GM19025 (cell line): ENCODE measurements at regions not wholly inside any gene's neighbourhood (a gene's known extent, or its start where the extent isn't known, plus 50 kb on each side); places are given as distances from the start of the nearest gene placed in this dataset.
A peak's percentile ranks its signal among the peaks of the same experiment; 100 is the strongest.
"Not testable (repeated sequence)": the region's sequence is repeated elsewhere in the genome, so short reads cannot be mapped to it uniquely, and the experiment has no call there.

Experiments
- ATAC-seq: cut with Tn5 transposase; IDR thresholded peaks from one replicate; pipeline ENCODE4 v1.9.1; 2021; ENCODE audit warnings: mild to moderate bottlenecking, low read depth, moderate library complexity; ENCODE audit not compliant: unreplicated experiment

DNA sequence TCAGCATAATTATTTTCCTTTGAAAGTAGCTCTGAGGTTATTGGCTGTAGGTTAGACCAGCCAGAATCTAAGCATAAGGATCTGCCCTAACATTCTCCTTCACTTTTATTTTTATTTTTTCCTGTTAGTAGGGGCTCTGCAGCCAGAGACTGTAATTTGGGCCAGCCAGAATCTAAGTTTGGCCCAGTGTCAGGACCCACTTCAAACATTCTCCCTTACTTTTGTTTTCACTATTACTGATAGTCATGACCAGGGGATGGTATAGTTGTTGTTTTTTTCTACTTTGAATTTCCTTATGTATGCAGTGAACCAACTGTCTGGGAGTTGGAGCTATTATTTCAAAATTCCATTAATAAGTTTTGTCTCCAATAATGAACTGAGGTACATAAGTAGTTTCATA, 121.0 kb upstream of the MBNL1 start:
- ATAC-seq: no peak

DNA sequence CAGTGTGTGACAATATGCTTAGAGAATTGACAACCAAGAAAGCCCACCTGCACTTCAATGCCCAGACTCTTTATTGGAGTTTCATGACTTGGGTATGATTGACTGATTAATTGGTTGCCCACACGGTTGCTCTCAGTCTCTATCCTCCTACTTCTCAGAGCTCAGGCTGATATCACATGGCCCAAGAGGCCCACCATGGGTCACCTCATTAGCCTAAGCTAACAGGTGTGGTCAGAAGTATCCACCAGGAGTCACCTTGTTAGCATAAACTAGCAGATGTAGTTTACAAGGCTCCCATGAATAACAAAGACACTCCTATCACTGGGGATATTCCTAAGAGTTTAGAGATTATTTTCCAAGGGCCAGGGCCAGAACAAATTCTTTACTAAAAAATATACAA, 120.2 kb upstream of the MBNL1 start:
- ATAC-seq: no peak

DNA sequence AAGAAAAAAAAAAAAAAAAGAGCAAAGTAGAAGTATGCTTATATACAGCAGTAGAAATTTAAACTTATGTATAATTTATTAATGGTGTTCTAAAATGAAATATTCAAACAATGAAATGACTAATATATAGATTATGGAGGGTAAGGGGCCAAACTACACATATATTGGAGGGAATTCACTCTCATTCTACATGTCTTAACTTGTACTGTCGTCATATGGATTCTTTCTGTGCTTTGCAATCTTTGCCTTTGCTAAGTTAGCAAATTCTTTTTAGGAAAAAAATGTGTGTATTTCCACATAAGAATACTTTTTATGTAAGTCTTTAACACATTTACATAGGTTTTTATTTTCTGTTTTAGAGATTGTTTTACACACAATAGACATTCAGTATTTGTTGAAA, 118.9 kb upstream of the MBNL1 start:
- no peak for ATAC-seq

DNA sequence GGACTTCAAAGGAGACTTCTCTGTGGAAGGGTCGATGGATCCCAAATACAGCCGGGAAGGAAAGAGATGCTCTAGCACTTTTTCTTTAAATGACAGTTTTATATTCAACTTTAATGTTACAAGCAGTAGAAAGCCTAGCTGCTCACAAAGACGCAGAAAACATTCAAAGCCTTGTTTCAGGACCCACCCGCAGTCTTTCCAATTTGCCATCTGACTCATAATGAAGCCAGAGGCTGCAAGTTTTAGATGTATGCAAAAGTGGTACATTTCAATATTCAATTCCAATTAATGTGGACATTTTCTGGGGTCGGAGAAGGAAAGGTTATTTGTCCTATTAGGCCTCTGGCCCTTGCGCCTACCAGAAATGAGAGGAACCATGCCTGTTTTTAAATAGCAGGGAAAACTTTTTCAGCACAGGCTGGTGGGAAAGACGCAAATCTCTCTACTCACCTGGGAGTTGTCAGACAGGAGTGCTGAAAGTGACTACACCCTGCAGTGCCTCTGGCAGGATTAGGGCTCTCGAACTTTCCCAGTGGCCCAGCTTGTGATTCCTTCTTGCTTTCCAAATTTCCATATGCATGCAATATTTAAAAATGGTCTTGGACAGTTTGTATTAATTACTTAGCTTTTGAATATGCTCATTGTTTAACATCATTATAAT, 117.4 kb upstream of the MBNL1 start:
- no peak for ATAC-seq

DNA sequence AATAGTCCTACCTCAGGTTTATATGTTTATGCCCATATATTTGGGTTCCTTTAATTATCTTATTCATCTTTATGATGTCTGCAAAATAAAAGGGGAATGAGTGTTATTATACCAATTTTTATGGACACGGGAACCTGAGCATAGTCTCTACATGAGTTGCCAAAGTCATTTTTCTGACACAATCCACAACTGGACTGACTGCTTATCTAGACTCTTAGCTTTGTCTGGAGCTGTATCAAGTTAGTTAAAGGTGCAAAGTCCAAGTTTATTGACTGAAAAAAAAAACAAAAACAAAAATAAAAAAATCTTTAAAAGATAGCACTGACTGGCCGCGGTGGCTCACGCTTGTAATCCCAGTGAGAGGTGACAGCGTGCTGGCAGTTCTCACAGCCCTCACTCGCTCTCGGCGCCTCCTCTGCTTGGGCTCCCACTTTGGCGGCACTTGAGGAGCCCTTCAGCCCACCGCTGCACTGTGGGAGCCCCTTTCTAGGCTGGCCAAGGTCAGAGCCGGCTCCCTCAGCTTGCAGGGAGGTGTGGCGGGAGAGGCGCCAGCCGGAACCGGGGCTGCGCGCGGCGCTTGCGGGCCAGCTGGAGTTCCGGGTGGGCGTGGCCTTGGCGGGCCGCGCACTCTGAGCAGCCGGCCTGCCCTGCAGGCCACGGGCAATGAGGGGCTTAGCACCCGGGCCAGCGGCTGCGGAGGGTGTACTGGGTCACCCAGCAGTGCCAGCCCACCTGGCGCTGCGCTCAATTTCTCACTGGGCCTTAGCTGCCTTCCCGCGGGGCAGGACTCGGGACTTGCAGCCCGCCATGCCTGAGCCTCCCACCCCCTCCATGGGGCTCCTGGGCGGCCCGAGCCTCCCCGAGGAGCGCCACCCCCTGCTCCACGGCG, 116.6 kb upstream of the MBNL1 start:
- not testable (repeated sequence) for ATAC-seq

DNA sequence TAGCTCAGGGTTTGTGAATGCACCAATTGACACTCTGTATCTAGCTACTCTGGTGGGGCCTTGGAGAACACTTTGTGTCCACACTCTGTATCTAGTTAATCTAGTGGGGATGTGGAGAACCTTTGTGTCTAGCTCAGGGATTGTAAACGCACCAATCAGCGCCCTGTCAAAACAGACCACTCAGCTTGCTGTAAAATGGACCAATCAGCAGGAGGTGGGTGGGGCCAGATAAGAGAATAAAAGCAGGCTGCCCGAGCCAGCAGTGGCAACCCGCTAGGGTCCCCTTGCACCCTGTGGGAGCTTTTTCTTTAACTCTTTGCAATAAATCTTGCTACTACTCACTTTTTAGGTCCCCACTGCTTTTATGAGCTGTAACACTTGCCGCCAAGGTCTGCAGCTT, 115.6 kb upstream of the MBNL1 start:
- not testable (repeated sequence) for ATAC-seq

DNA sequence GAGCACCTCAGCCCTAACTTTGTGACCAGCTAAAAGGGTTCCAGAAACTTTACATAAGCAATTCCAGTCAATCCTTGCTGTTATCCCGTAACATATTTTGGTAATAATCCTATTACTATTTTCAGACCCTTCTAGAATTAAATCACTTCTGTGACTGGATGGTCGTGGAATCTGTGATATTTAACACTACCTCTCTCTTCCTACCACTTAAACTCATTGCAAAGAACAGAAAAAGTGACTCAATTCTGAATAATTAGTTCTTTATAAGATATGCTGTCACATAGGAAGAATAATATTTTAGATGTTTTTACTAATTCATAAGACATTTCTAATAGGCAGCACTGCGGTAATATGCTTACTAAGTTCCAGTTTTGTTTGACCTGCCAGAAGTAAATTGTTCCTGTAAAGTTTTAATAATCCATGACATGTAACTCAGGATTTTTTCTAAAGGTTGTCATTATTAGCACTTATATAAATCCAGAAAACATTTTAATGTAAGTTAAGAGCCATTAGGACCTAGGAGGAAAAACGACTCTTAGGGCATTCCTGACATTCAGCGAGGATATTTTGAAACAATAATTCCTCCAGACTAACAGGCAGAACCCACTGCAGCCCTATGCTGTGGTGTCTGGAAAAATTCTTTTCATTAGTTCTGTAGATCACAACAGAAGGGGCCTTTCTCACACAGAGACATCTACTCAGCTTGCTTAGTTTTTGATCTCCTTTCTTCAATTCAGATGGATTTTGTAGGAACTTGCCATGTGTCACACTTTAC, 113.3 kb upstream of the MBNL1 start:
- no peak for ATAC-seq

DNA sequence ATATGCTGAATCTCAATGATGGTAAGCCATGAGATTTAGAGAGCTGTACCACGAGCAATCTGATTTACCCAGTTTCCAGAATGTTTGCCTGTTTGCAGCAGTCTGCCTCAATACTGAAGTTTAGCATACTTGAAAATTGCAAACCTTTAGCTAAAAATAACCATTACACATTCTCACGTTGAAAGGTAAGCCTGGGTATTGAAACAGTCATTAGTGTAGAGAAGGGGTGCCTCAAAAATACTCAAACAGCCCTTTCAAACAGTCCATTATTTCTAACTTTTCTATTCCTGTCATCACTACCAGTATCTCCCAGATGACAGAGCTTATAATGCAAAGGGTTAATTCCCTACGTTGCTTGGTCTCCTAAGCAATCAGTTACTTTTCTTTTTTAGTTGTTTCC, 111.8 kb upstream of the MBNL1 start:
- ATAC-seq: no peak

DNA sequence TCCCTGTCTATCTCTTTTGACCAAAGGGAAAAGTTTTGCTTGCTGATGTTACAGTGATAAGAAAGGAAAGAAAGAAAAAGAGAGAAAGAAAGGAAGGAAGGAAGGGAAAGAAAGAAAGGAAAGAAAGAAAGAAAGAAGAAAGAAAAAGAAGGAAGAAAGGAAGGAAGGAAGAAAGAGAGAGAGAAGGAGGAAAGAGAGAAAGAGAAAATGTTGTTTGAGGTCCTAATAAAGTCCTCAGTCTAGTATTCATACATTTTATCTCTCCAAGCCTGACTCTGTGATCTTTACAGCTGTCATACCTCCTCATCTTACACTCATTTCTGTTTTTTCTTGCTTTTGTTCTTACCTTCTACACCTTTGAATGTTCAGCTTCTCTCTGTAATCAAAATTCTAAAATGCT, 111.4 kb upstream of the MBNL1 start:
- ATAC-seq: no peak

DNA sequence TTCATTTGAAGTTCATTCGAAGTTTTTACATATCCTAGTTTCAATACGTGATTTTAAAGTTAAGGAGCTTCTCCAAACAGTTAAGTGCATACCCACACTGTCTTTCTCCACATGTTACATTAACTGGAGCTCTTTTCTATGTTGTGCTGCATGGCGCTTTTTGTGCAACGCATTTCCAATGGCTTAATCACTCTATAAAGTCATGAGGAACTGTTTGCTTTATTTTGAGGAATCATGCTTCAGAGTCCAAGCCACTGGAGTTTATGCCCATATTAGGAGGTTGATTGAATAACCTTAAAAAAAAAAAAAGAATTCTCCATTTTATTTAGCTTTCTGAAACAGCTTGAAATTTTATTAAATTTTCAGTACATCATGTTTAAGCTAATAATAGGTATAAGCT, 109.4 kb upstream of the MBNL1 start:
- ATAC-seq: no peak

DNA sequence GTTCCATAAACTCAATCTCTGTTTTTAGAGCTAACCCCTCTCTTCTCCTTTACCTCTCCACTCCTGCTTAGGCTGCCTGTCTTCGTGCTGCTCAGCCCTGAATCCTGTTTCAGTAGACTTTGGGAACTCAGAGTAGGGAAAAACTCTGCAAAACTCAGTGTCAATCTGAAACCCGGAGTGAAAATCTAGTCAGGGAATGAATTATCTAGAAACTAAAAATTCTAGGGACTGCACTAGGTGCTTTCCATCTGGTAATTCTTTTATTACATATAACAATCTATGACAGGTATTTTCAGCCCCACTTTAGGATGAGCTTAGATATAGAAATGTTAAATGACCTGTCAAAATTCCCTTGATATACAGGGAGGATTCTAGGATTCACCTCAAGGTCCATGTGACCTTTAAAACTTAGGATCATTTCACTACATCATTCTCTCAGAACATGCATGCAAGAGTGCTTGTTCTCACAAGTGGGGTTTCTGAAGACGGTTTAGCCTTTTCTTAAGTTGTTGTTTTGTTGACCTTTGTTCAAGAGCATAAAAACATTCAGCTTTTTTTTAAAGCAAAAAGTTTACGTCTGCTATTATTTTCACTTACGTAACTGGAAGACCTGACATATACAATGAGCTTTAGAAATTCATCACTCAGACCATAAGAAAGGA, 108.2 kb upstream of the MBNL1 start:
- ATAC-seq: no peak

DNA sequence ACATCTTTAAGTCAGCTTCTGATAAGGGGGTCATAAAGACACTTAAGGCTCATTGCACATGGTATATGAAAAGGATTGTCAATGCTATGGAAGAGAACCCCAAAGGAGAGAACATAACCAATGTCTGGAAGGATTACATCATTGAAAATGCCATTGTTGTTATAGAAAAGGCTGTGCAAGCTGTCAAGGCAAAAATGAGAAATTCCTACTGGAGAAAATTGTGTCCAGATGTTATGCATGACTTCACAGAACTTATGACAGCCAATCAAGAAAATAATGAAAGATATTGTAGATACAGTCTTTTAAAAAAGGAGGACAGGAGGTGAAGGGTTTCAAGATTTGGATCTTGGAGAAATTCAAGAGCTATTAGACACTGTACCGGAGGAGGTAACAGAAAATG, 96.3 kb upstream of the MBNL1 start:
- ATAC-seq: no peak

DNA sequence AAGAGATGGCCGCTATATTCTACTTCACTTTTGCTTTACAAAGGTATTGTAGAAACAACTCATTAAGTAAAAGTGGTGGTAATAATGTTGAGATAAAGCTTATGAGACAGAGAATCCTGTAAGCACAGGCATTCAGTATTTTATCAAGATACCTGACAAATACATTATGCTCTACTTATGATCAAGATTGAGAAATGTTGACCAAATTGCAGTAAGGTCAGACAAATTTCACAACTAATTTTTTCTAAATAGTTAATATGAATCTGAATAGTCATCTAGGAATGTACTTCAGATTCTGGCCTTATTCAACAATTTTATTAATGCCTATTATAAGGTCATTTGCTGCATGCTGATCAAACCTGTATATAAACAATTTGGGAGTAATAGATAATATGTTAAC, 95.1 kb upstream of the MBNL1 start:
- ATAC-seq: no peak

DNA sequence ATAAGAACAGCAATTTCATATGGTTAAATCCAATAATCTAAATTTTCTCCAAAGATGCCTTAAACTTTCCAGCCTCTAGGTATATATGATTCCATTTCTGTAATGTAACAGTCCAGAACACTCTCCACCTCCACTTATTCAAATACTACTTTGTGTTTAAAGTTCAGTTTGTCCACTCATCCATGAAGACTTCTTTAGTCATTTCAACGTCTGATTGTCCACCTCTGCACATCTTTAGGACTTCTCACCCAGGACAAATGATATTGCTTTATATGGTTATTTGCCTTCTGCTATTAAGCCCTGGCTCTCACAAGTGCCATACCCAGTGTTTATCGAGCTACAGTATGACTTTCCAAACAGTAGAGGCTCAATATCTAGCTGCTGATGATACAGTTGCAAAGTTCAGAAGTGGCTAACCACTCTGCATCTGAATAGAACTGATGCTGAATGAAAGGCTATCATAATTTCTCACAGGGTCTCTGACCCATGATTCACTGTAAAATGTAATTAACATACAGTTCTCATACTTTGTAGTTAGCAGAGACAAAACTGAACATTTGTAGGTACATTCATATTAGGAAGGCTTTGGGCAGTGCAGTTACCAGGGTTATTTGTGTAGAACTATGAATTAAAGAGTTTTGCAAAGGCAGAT, 93.7 kb upstream of the MBNL1 start:
- ATAC-seq: no peak

DNA sequence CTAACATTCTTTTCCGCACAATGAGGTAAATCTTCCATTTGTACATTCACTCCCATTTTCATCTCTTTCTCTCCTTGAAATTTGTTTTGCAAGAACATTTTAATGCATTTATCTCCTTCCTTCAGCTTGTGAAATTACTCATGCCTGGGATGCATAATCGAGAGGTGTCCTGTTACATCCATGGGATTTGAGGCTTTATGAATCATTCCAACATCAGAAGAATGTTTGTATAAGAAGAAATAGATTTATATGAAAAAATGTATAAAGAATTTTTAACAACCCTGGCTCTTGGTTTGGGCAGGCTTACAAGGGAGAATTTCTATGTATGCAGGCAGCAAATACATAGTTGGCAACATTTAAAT, 93.2 kb upstream of the MBNL1 start:
- no peak for ATAC-seq

DNA sequence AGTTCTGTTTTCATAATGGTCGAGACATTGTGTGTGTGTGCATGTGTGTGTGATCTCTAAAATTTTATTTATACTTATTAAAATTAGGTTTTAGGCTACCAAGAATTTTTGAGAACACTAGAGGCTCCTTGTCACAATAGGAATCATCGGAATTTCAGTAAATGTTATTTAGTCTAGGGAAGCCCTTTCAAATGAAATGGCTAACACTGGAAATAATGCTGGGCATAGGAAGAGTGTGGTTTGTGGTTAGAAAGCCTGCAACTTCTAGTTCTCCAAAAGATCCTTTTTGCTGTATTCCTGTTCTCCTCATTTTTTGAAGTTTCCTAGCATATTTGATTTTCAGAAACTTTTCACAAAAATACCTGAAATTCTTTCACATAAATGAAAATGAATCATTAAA, 92.5 kb upstream of the MBNL1 start:
- ATAC-seq: no peak

DNA sequence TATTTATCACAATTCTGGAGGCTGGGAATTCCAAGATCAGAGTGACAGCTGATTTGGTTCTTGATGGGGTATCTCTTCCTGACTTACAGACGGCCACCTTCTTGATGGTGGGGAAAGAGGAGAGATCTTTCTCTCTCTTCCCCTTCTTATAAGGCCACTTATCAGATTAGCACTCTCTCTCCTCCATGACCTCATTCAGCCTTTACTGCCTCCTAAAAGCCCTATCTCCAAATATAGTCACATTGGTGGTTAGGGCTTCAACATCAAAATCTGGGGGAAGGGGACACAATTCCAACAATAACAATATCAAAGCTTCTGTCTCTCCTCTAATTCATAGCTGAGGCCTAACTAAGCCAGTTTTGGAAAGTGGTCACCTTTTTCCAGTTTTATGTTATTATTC, 91.7 kb upstream of the MBNL1 start:
- no peak for ATAC-seq

DNA sequence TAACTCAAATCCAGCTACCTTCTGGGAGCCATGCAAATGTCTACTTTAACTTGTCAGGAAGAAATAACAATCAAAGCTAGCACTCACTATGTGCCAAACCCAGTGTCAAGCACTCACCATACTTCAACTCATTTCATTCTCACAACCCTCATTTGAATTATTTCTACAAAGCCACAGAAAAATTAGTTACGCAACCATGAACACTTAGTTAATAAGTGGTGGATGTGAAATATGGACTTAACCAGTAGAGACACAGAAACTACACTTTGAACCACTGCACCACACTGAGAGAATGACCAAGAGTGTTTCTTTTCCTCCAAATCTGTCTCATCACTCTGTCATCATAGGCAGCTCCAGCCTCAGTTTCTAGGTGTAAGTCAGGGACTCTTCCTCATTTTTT, 91.0 kb upstream of the MBNL1 start:
- peak; percentile 96 for ATAC-seq

DNA sequence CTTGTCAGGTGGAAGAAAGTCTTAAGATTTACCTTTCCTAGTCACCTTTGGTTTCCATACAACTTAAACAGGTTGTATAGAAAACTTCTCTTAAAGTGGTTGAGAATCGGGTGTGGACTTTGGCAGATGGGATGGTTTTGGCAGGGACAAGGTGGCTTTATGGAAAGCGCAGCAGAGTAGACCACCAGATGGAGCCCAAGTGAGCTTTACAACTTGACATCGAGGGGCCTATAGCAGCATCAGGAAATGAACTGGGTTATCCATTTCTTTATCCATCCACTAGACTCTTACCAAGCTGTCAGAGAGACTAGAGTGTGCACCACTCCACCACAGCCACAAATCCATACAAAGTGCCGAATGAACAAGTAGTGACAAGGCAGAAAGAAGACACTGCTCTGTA, 85.3 kb upstream of the MBNL1 start:
- ATAC-seq: peak; percentile 60

DNA sequence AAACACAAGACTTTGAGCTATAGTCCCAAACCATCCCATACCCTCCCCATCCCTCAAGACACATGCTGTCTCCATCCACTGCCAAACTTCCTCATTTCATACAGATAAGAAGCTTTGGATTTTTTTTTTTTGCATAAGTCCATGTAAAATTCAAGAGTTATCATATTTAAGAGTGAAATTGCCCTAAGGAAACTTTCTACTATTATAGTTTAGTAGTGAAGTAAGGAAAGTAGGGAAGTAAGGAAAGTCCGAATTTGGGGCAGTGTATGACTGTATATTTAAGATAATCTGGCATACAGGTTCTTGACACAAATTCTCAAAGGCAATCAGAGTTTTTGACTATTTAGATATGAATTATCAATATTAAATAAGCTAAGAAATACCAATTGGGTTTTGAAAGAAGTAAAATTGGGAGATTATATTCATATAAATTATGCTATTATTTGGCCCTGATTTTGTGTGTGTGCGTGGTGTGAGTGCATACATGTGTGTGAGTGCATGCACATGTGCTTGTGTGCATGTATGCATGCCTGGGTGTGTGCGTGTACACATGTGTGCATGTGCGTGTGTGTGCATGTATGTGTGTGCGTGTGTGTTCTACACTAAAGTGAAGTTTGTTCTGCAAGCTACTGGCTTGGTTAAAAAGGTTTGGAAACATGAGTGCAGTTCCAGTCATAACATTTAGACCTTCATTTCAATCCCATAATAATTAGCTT, 83.6 kb upstream of the MBNL1 start:
- no peak for ATAC-seq
